H1 (cell line): ENCODE measurements at regions not wholly inside any gene's neighbourhood (a gene's known extent, or its start where the extent isn't known, plus 50 kb on each side); places are given as distances from the start of the nearest gene placed in this dataset.

Experiments used
- JUND ChIP-seq: IDR thresholded peaks from 2 replicates; pipeline ENCODE4 v1.6.1; 2011; ENCODE audit warnings: mild to moderate bottlenecking, improper control_type of control experiment, low read length
- MAX ChIP-seq: IDR thresholded peaks from 2 replicates; pipeline ENCODE4 v1.6.1; 2012; ENCODE audit warnings: inconsistent platforms
- RBBP5 ChIP-seq: IDR thresholded peaks from 2 replicates; pipeline ENCODE4 v1.7.1; 2012; ENCODE audit warnings: low read depth, mild to moderate bottlenecking, inconsistent platforms, low read length, moderate library complexity, borderline replicate concordance
- SIX5 ChIP-seq: IDR thresholded peaks from 2 replicates; pipeline ENCODE4 v1.6.1; 2011; ENCODE audit warnings: mild to moderate bottlenecking, low read depth, low read length

- no peak for TF ChIP-seq MAX
- no peak for TF ChIP-seq SIX5
- no peak for TF ChIP-seq JUND
- no peak for TF ChIP-seq RBBP5
Measured at GRCh38 chr1:194362327-194362726, 1175.9 kb upstream of the B3GALT2 start (continued).
